Muscle of back (tissue), 3 donors: ENCODE measurements at regions not wholly inside any gene's neighbourhood (a gene's known extent, or its start where the extent isn't known, plus 50 kb on each side); places are given as distances from the start of the nearest gene placed in this dataset.
"Not testable (repeated sequence)": the region's sequence is repeated elsewhere in the genome, so short reads cannot be mapped to it uniquely, and the experiment has no call there.

Experiments used
- DNase-seq, 3 donors: peaks; one replicate each; pipeline versions ENCODE4 v3.0.0 to v3.0.0-alpha.2; 2013

GRCh38 chrX:1778817-1779216 lies 164.0 kb downstream of the ASMT start:
- DNase-seq = no peak

DNA sequence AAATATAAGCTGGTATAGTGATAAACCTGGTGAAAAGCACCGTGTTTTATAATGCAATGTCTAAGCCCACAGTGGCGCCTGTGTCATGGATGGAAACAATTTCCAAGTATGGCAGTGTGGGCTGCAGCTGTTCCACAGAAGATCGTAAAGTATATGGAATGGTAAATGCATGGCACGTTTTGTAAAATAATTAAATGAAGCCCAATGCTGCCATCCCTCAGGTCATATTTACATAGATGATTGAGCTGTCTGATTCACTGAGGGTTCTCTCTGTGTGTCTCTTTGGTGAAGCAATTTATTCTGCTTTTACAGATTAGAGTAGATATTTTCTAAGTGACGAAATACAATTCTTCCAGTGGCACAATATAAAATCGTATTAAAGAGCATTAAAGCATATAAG lies 164.8 kb downstream of the ASMT start:
- no peak for DNase-seq

GRCh38 chrX:1781766-1782165 lies 166.9 kb downstream of the ASMT start:
- peak; percentile 14 to 54 (median 16) for DNase-seq

DNA sequence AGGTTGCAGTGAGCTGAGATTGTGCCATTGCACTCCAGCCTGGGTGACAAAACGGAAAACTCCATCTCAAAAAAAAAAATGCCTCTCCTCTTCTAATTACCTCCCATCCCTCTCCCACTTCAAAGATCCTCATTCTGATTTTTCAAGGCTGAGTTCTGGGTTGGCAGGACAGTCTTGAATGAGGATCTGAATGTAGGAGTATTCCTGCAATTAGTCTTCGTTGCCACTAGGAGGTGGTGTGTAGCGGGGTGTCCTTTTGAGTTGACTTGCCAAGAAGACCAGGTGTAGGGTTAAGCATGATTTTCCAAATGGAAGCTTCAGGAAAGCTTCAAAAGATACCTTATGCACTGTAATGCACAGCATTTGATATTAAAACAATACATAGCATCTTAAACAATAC lies 169.9 kb downstream of the ASMT start:
- DNase-seq = no peak

- DNase-seq = no peak
Observed at GRCh38 chrX:1788300-1788911, 173.5 kb downstream of the ASMT start.

GRCh38 chrX:1792636-1793035 lies 177.8 kb downstream of the ASMT start:
- no peak for DNase-seq

GRCh38 chrX:1794586-1794985 lies 179.7 kb downstream of the ASMT start:
- DNase-seq = no peak

GRCh38 chrX:1802912-1803311 lies 188.1 kb downstream of the ASMT start:
- no peak for DNase-seq

DNA sequence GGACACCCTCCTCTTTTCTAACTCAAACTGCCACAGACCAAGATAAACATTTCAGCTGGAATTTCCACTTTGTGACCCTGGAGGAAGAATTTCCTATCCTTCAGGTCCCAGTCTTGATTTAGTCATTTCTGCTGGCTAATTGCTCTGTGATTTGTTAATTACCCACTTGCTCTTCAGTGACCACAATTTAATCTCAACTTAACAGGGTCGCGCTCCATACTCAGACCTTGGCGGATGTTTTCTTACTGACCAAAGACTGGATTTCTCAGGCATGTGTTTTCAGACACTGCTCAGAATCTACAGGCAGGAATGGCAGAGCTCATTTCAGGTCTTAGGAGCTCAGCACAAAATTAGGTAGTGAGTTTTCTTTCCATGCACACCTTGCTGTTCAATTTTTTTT lies 188.9 kb downstream of the ASMT start:
- DNase-seq = no peak

GRCh38 chrX:1807301-1807731 lies 192.5 kb downstream of the ASMT start:
- peak in 1 of 3 donors; percentile 32 for DNase-seq

GRCh38 chrX:1809581-1809980 lies 194.7 kb downstream of the ASMT start:
- DNase-seq = no peak

DNA sequence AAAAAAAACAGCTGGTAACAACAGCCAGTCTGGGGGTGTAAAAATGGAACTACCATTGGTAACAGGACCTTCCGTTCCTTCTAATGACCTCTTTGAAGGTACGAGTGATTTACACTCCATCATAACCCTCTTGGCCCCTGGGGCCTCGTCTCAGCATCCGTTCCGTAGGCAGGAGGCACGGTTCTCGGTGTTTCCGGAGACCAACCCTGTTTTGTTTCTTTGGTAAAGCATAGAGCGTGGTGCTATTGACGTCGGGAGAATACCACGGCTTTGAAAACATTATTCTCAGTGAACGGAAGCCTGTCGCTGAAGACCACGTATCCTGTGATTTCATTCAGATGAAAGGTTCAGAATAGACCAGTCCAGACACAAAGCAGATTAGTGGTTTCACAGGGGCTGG lies 198.9 kb downstream of the ASMT start:
- no peak for DNase-seq

- no peak for DNase-seq
Observed at GRCh38 chrX:1815456-1816175, 200.8 kb downstream of the ASMT start.

GRCh38 chrX:1816387-1816982 lies 201.6 kb downstream of the ASMT start:
- DNase-seq = not testable (repeated sequence)

- no peak for DNase-seq
Observed at GRCh38 chrX:1821846-1822245, 207.0 kb downstream of the ASMT start.

GRCh38 chrX:1824855-1825254 lies 210.0 kb downstream of the ASMT start:
- no peak for DNase-seq

GRCh38 chrX:1833656-1834360 lies 218.9 kb downstream of the ASMT start:
- no peak for DNase-seq

- DNase-seq = no peak
Observed at GRCh38 chrX:1835056-1835455, 220.2 kb downstream of the ASMT start.

- DNase-seq = no peak
Observed at GRCh38 chrX:1836683-1837082, 221.8 kb downstream of the ASMT start.

- no peak for DNase-seq
Observed at GRCh38 chrX:1841746-1842145, 226.9 kb downstream of the ASMT start.

- not testable (repeated sequence) for DNase-seq
Observed at GRCh38 chrX:1847000-1847399, 232.1 kb downstream of the ASMT start.

DNA sequence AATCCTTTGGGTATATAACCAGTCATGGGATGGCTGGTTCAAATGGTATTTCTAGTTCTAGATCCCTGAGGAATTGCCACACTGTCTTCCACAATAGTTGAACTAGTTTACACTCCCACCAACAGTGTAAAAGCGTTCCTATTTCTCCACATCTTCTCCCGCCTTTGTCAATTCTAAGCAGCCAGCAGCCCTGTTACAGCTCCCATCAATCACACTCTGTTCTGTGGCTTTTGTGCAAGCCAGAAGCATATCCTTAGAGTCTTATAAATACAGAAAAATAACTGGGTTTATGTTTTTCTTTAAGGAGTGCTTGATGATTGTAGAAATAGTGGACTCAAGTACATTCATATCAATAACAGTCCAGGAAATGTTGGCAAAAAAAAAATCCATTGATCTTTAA lies 232.9 kb downstream of the ASMT start:
- DNase-seq = not testable (repeated sequence)

DNA sequence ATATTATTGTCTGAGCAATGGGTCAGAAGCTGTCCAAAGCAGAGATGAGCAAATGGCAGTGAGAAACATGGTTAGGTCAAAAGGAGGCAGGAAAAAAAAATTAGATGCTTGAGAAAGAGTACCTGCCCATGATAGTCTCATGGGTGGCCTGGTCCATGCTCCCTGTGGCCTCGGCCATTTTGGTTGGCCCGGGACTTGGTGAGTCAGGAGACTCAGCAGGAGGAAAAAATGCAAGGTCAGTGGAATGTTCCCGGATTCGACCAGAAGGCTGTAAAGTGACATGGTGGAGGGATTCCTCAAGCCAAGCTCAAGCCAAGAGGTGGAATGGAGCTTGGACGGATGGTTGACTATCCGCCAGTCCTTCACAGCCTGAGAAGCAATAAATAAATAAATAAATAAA lies 236.7 kb downstream of the ASMT start:
- no peak for DNase-seq
